Muscle of back (tissue), 3 donors: ENCODE measurements at regions not wholly inside any gene's neighbourhood (a gene's known extent, or its start where the extent isn't known, plus 50 kb on each side); places are given as distances from the start of the nearest gene placed in this dataset.

Source experiments
- DNase-seq, 3 donors: peaks; one replicate each; pipeline versions ENCODE4 v3.0.0 to v3.0.0-alpha.2; 2013

- DNase-seq = no peak
Measured at GRCh38 chr6:156725712-156726111, 51.5 kb upstream of the ARID1B start.

GRCh38 chr6:156720691-156721685, 56.2 kb upstream of the ARID1B start:
- DNase-seq = peak; percentile 42 to 71 (median 46)

- DNase-seq = peak; percentile 66 to 88 (median 82)
Measured at GRCh38 chr6:156719720-156720563, 57.2 kb upstream of the ARID1B start.

- DNase-seq = no peak
Measured at GRCh38 chr6:156719395-156719719, 57.8 kb upstream of the ARID1B start.

- peak in 1 of 3 donors; percentile 4 for DNase-seq
Measured at GRCh38 chr6:156718647-156719394, 58.4 kb upstream of the ARID1B start.

GRCh38 chr6:156717542-156717941, 59.6 kb upstream of the ARID1B start:
- DNase-seq = no peak

GRCh38 chr6:156715839-156716238, 61.3 kb upstream of the ARID1B start:
- no peak for DNase-seq

GRCh38 chr6:156713548-156713947, 63.6 kb upstream of the ARID1B start:
- no peak for DNase-seq

- no peak for DNase-seq
Measured at GRCh38 chr6:156710479-156710878, 66.7 kb upstream of the ARID1B start.

GRCh38 chr6:156707818-156708217, 69.4 kb upstream of the ARID1B start:
- no peak for DNase-seq

GRCh38 chr6:156703719-156704118, 73.5 kb upstream of the ARID1B start:
- no peak for DNase-seq

GRCh38 chr6:156701966-156702365, 75.2 kb upstream of the ARID1B start:
- DNase-seq = no peak

GRCh38 chr6:156700440-156701057, 76.6 kb upstream of the ARID1B start:
- no peak for DNase-seq

GRCh38 chr6:156699935-156700334, 77.2 kb upstream of the ARID1B start:
- no peak for DNase-seq

GRCh38 chr6:156699017-156699421, 78.2 kb upstream of the ARID1B start:
- DNase-seq = peak in 1 of 3 donors; percentile 55

GRCh38 chr6:156698239-156699016, 78.8 kb upstream of the ARID1B start:
- no peak for DNase-seq

- DNase-seq = peak in 1 of 3 donors; percentile 8
Measured at GRCh38 chr6:156697225-156697830, 79.8 kb upstream of the ARID1B start.

- no peak for DNase-seq
Measured at GRCh38 chr6:156695742-156696141, 81.4 kb upstream of the ARID1B start.

- DNase-seq = no peak
Measured at GRCh38 chr6:156694679-156695078, 82.5 kb upstream of the ARID1B start.

GRCh38 chr6:156691018-156691417, 86.2 kb upstream of the ARID1B start:
- DNase-seq = no peak
